ENCODE measurements at regions not wholly inside any gene's neighbourhood (a gene's known extent, or its start where the extent isn't known, plus 50 kb on each side); places are given as distances from the start of the nearest gene placed in this dataset.
A peak's percentile ranks its signal among the peaks of the same experiment; 100 is the strongest.

DNA sequence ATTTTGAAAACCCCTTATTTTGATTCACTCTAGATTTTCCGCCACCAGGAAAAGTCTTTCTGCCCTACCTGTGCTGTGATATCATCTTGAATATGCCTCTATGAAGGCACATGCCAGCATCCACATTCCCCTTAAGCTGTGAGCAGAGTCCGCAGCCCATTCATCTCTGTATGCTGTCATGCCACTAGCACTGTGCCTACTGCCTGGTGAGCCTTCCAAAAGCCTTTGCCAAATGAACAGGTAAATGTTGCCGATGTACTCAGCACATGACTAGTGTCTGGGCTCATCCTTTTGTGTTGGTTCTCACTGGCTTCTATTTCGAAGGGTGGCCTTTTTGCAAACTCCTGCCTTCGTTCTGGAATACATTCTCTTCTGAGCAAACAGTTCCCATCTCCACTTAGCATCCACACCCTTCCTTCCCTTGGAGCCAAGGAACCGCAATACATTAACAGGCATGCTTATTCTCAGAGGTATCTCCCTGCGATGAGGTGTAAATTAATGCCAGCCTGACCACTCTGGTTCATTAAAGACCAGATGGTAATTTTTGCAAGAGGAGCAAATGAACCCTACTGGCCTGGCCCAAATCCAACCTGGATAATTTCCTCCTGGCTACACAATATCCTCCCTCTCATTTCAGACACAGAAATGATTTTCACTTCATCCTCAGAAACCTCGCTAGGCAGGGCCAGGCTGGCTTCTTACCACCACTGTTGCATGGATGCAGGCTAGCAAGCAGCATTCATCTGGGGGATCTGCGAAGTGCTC, 339.7 kb upstream of the NFE2L3 start:
- 84 to 89% methylated on average over 9 of the region's 9 CpGs for WGBS, 2 donors
- no peak for DNase-seq (ENCODE audit: low spot score in 2 of 2)
- Histone ChIP-seq H3K27ac (no peak overlapping the region), H3K27me3 (no peaks in the 10 kb centered on the region), H3K4me1 (peaks cover 0 to 2% (median 0%) of the 10 kb centered on the region in 4 donors), H3K9me3 (no peaks in the 10 kb centered on the region), H3K4me3 (no peak overlapping the region), H3K36me3 (no peaks in the 10 kb centered on the region)
- TF ChIP-seq, protein P1, sequence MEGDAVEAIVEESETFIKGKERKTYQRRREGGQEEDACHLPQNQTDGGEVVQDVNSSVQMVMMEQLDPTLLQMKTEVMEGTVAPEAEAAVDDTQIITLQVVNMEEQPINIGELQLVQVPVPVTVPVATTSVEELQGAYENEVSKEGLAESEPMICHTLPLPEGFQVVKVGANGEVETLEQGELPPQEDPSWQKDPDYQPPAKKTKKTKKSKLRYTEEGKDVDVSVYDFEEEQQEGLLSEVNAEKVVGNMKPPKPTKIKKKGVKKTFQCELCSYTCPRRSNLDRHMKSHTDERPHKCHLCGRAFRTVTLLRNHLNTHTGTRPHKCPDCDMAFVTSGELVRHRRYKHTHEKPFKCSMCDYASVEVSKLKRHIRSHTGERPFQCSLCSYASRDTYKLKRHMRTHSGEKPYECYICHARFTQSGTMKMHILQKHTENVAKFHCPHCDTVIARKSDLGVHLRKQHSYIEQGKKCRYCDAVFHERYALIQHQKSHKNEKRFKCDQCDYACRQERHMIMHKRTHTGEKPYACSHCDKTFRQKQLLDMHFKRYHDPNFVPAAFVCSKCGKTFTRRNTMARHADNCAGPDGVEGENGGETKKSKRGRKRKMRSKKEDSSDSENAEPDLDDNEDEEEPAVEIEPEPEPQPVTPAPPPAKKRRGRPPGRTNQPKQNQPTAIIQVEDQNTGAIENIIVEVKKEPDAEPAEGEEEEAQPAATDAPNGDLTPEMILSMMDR (IDR thresholded peaks at IDR 0.05): no peak
- no peak for TF ChIP-seq EP300 (IDR thresholded peaks at IDR 0.05)
- TF ChIP-seq POLR2A (IDR thresholded peaks at IDR 0.05): no peak

DNA sequence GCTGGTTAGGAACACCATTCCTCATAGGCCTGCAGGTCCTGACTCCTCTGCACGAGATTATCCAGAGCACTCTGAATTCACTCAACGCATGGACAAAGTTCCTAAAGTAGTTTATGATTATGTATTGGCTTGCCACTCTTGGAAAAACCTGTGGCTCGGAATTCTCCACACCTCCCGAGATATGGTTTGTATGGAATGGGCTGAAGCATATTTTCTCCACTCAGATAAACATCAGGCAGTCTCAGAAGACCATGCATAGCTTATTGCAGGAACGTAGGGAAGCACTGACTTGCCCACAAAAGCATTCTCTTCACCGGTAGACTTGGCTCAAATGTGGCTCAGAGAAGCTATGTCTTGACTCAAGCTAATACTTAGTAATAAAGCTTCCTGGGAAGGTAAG, 338.6 kb upstream of the NFE2L3 start:
- Histone ChIP-seq H3K27ac (no peak overlapping the region), H3K4me3 (no peak overlapping the region), H3K27me3 (no peaks in the 10 kb centered on the region), H3K9me3 (no peaks in the 10 kb centered on the region), H3K4me1 (no peaks in the 10 kb centered on the region), H3K36me3 (no peaks in the 10 kb centered on the region)
- no peak for DNase-seq (ENCODE audit: low spot score in 2 of 2)
- 86 to 92% methylated on average over 6 of the region's 6 CpGs for WGBS, 2 donors
- TF ChIP-seq EP300 (IDR thresholded peaks at IDR 0.05) (no peak), POLR2A (IDR thresholded peaks at IDR 0.05) (no peak)
- TF ChIP-seq, protein P1 (IDR thresholded peaks at IDR 0.05): no peak

DNA sequence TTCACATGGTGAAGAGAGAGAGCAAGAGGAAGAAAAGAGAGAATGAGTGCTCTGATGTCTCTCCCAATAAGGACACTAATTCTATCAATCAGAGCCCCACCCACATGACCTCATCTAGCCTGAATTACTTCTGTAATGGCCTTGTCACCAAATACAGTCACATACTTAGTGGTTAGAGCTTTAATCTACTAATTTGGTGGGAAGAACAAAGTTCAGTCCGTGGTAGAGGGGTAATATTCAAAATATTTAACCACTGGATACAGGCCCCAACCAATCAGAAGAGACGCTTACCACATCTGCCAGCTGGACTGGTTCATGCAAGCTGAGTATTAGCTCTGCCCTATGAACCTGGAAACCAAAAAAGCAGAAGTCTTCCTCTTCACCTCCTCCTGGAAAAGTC, 336.3 kb upstream of the NFE2L3 start:
- TF ChIP-seq, protein P1 (IDR thresholded peaks at IDR 0.05): no peak
- no peak for TF ChIP-seq POLR2A (IDR thresholded peaks at IDR 0.05)
- TF ChIP-seq EP300 (IDR thresholded peaks at IDR 0.05): no peak
- H3K27ac ChIP-seq: no peak overlapping the region
- no peak for DNase-seq (ENCODE audit: low spot score in 2 of 2)
- WGBS, 2 donors: 76 to 92% methylated on average over 2 of the region's 2 CpGs
- no peaks in the 10 kb centered on the region for H3K27me3 ChIP-seq
- H3K9me3 ChIP-seq: no peaks in the 10 kb centered on the region
- H3K4me3 ChIP-seq: no peak overlapping the region
- no peaks in the 10 kb centered on the region for H3K4me1 ChIP-seq
- H3K36me3 ChIP-seq: no peaks in the 10 kb centered on the region

DNA sequence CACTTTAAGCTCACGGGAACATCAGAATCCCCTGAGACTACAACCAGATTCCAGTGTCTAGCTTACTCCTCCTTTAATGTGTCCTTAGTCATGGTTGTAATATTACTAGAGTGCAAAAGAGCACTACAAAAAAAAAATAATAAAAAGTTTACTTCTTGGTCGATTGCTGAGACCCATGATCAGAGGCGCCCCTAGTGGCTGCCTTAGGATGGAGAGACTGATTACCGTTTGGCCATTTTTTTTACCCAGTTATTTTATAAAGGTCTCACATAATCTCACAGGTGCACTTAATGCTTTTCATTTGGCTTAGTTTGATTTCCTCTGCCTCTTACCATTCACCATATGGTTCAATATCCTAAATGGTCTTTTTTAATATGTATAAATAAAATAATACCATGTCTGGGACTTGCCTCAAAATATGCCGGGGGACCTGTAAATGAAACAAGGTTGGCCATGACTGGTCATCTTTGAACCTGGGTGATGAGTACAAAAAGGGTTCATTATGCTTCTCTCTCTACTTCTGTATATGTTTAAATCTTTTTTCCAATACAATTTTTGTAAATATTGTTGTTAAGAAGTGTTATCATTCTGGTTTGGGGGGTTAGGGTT, 331.5 kb upstream of the NFE2L3 start:
- Histone ChIP-seq H3K27ac (no peak overlapping the region), H3K4me3 (no peak overlapping the region), H3K9me3 (no peaks in the 10 kb centered on the region), H3K4me1 (no peaks in the 10 kb centered on the region), H3K36me3 (no peaks in the 10 kb centered on the region), H3K27me3 (no peaks in the 10 kb centered on the region)
- DNase-seq (ENCODE audit: low spot score in 2 of 2): no peak
- TF ChIP-seq POLR2A (IDR thresholded peaks at IDR 0.05) (no peak), EP300 (IDR thresholded peaks at IDR 0.05) (no peak)
- TF ChIP-seq, protein P1 (IDR thresholded peaks at IDR 0.05): peak in 2 of 5 experiments; percentile 7 to 21
- 63 to 71% methylated on average over 5 of the region's 5 CpGs for WGBS, 2 donors

DNA sequence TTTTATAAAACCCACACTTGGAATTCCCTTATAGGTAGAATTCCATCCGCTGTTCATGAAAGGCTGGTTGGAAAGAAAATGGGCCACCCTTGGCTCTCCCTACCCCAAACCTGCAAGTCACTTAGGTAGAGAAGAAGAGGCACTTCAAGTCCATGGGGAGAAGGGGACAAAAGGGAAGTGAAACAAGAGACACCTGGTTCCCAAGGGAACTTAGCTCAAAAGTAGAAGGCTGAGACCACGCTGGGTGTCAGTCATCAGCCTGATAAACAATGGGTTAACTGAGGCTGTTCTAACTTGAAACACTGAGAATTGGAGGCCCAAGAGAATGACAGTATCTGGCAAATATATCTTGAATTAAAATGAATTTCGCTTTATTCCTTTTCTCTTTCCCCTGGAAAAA, 330.8 kb upstream of the NFE2L3 start:
- no peaks in the 10 kb centered on the region for H3K36me3 ChIP-seq
- DNase-seq (ENCODE audit: low spot score in 2 of 2): no peak
- TF ChIP-seq EP300 (IDR thresholded peaks at IDR 0.05): no peak
- TF ChIP-seq, protein P1 (IDR thresholded peaks at IDR 0.05): no peak
- TF ChIP-seq POLR2A (IDR thresholded peaks at IDR 0.05): no peak
- no peaks in the 10 kb centered on the region for H3K4me1 ChIP-seq
- H3K27me3 ChIP-seq: no peaks in the 10 kb centered on the region
- no peaks in the 10 kb centered on the region for H3K9me3 ChIP-seq
- H3K4me3 ChIP-seq: no peak overlapping the region
- H3K27ac ChIP-seq: no peak overlapping the region
- WGBS, 2 donors: 84 to 88% methylated on average over 3 of the region's 3 CpGs
